ENCODE measurements at regions not wholly inside any gene's neighbourhood (a gene's known extent, or its start where the extent isn't known, plus 50 kb on each side); places are given as distances from the start of the nearest gene placed in this dataset.

DNA sequence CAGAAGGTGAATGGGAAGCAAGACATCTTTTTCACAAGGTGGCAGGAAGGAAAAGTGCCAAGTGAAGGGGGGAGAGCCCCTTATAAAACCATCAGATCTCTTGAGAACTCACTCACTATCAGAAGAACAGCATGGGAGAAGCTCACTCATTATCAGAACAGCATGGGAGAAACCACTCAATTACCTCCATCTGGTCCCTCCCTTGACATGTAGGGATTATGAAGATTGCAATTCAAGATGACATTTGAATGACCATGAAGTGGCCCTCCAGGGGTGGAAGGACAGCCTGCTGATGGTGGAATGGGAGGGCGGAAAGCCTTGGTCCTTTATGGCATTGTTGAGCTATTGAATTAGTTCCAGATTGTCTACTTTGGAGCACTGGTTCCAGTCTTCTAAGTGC is 413.0 kb upstream of the MEX3C start:
- Histone ChIP-seq H3K27ac (ENCODE audit: low read depth in 1 of 2, low read length in 2 of 2) (no peak overlapping the region), H3K4me2 (replicated peaks; ENCODE audit: extremely low read depth, low read length, poor library complexity, severe bottlenecking) (no peak overlapping the region), H3K4me3 (replicated peaks in 1 of 3; ENCODE audit: low read depth in 2 of 3, low read length in 3 of 3) (no peak overlapping the region), H3K9ac (ENCODE audit: insufficient read depth, low read length, poor library complexity, severe bottlenecking) (no peak overlapping the region), H3K9me3 (replicated peaks in 1 of 2; ENCODE audit: control insufficient read depth in 1 of 2, insufficient read depth in 1 of 2, low read length in 2 of 2) (no peaks in the 10 kb centered on the region), H3K27me3 (ENCODE audit: control insufficient read depth in 2 of 2, insufficient read depth in 2 of 2, low read length in 2 of 2) (no peaks in the 10 kb centered on the region), H3K36me3 (replicated peaks in 1 of 2; ENCODE audit: control insufficient read depth in 1 of 2, insufficient read depth in 2 of 2, low read length in 2 of 2) (no peaks in the 10 kb centered on the region), H3K79me2 (ENCODE audit: insufficient read depth, low read length) (no peaks in the 10 kb centered on the region), H2AFZ (ENCODE audit: insufficient read depth, low read depth, low read length, poor library complexity, severe bottlenecking) (no peak overlapping the region), H3K4me1 (ENCODE audit: control insufficient read depth in 1 of 2, insufficient read depth in 2 of 2, low read length in 2 of 2) (no peaks in the 10 kb centered on the region), H4K20me1 (ENCODE audit: insufficient read depth, low read length) (no peaks in the 10 kb centered on the region)
- Mint-ChIP-seq H3K27ac (no peak overlapping the region), H3K4me3 (no peak overlapping the region), H3K9me3 (peaks cover 0 to 2% (median 2%) of the 10 kb centered on the region in 7 donors), H3K4me1 (no peaks in the 10 kb centered on the region), H3K36me3 (no peaks in the 10 kb centered on the region), H3K27me3 (ENCODE audit: low read depth in 3 of 3) (peaks cover 0 to 1% (median 0%) of the 10 kb centered on the region in 3 donors)
- no peak for DNase-seq
- intact Hi-C loops (cut with micrococcal nuclease), result no loop called here
- TF ChIP-seq, protein P1, sequence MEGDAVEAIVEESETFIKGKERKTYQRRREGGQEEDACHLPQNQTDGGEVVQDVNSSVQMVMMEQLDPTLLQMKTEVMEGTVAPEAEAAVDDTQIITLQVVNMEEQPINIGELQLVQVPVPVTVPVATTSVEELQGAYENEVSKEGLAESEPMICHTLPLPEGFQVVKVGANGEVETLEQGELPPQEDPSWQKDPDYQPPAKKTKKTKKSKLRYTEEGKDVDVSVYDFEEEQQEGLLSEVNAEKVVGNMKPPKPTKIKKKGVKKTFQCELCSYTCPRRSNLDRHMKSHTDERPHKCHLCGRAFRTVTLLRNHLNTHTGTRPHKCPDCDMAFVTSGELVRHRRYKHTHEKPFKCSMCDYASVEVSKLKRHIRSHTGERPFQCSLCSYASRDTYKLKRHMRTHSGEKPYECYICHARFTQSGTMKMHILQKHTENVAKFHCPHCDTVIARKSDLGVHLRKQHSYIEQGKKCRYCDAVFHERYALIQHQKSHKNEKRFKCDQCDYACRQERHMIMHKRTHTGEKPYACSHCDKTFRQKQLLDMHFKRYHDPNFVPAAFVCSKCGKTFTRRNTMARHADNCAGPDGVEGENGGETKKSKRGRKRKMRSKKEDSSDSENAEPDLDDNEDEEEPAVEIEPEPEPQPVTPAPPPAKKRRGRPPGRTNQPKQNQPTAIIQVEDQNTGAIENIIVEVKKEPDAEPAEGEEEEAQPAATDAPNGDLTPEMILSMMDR (IDR thresholded peaks at IDR 0.05), result no peak
- 100% methylated on average over 1 of the region's 1 CpG for WGBS (ENCODE audit: insufficient coverage)

DNA sequence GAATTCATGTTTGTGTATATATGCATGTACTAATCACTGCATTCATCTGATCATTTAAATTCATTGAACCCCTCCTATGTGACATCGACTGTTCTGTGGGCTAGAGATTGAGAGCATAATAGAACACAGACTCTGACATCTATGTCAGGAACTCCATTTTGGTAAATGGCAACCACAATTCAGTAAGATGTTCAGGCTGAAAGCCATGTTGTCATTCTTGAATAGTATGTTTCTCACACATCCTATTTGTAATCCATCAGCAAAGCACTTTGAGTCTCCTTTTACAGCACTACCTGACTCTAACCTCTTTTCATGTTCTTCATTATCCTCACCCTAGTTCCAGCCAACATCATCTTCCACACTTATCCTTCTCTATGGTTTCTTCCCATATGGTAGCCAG is 413.8 kb upstream of the MEX3C start:
- Mint-ChIP-seq H3K9me3 (peaks cover 0 to 2% (median 2%) of the 10 kb centered on the region in 7 donors), H3K36me3 (no peaks in the 10 kb centered on the region), H3K4me1 (no peaks in the 10 kb centered on the region), H3K4me3 (no peak overlapping the region), H3K27me3 (ENCODE audit: low read depth in 3 of 3) (peaks cover 0 to 1% (median under 1%) of the 10 kb centered on the region in 3 donors), H3K27ac (no peak overlapping the region)
- no peaks in the 10 kb centered on the region for H3K9me3 ChIP-seq (replicated peaks in 1 of 2; ENCODE audit: control insufficient read depth in 1 of 2, insufficient read depth in 1 of 2, low read length in 2 of 2)
- no peaks in the 10 kb centered on the region for H3K36me3 ChIP-seq (replicated peaks in 1 of 2; ENCODE audit: control insufficient read depth in 1 of 2, insufficient read depth in 2 of 2, low read length in 2 of 2)
- no peak overlapping the region for H3K4me3 ChIP-seq (replicated peaks in 1 of 3; ENCODE audit: low read depth in 2 of 3, low read length in 3 of 3)
- H3K79me2 ChIP-seq (ENCODE audit: insufficient read depth, low read length), result no peaks in the 10 kb centered on the region
- no peaks in the 10 kb centered on the region for H4K20me1 ChIP-seq (ENCODE audit: insufficient read depth, low read length)
- TF ChIP-seq, protein P1 (IDR thresholded peaks at IDR 0.05), result no peak
- no peaks in the 10 kb centered on the region for H3K27me3 ChIP-seq (ENCODE audit: control insufficient read depth in 2 of 2, insufficient read depth in 2 of 2, low read length in 2 of 2)
- no peak overlapping the region for H3K9ac ChIP-seq (ENCODE audit: insufficient read depth, low read length, poor library complexity, severe bottlenecking)
- H3K27ac ChIP-seq (ENCODE audit: low read depth in 1 of 2, low read length in 2 of 2), result no peak overlapping the region
- DNase-seq, result no peak
- no peak overlapping the region for H3K4me2 ChIP-seq (replicated peaks; ENCODE audit: extremely low read depth, low read length, poor library complexity, severe bottlenecking)
- intact Hi-C loops (cut with micrococcal nuclease), result no loop called here
- WGBS (ENCODE audit: insufficient coverage), result no CpG with 5 or more reads among the region's 1 CpG
- no peak overlapping the region for H2AFZ ChIP-seq (ENCODE audit: insufficient read depth, low read depth, low read length, poor library complexity, severe bottlenecking)
- no peaks in the 10 kb centered on the region for H3K4me1 ChIP-seq (ENCODE audit: control insufficient read depth in 1 of 2, insufficient read depth in 2 of 2, low read length in 2 of 2)

Data from CD14-positive monocyte (primary cell).